ENCODE measurements at regions not wholly inside any gene's neighbourhood (a gene's known extent, or its start where the extent isn't known, plus 50 kb on each side); places are given as distances from the start of the nearest gene placed in this dataset.
"Not testable (repeated sequence)": the region's sequence is repeated elsewhere in the genome, so short reads cannot be mapped to it uniquely, and the experiment has no call there.

DNA sequence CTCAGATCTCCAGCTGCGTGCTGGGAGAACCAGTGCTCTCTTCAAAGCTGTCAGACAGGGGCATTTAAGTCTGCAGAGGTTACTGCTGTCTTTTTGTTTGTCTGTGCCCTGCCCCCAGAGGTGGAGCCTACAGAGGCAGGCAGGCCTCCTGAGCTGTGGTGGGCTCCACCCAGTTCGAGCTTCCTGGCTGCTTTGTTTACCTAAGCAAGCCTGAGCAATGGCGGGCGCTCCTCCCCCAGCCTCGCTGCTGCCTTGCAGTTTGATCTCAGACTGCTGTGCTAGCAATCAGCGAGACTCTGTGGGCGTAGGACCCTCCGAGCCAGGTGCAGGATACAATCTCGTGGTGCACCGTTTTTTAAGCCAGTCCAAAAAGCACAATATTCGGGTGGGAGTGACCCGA is 864.4 kb downstream of the GBE1 start:
- DNase-seq = not testable (repeated sequence)

DNA sequence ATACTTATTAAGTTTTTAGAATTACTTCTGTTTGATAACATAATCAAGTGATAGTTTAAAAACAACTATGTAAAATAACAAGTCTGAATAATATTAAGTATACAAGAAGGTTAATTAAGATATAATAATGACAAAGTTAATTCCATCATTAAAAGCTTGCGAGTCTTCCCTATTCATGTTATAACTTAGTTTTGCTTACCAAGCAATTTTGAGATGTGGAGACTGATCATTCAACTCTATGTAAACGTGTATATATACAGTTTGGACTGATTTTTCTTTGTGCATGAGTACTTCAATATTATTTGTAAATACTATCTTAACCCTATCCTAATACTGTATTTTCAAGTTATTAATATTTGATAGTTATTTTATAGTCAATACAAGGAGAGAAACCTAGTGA is 870.9 kb downstream of the GBE1 start:
- no peak for DNase-seq

DNA sequence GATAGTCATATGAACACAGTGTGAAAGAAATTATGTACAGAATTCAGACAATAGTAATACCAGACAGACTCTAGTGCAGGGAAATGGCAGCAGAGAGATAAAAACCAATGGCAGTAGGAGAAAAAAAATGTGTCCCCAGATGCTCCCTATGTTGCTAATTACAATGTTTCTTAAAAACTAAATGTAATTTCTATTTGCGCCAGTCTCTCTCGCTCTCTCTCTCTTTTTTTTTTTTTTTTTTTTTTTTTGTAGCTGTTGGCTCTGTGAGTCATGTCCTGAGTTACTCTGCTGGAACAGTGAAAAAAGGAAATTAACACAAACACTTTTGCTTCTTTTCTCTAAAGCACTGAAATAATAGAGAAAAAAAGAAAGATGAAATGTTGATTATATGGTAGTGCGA is 871.9 kb downstream of the GBE1 start:
- no peak for DNase-seq

DNA sequence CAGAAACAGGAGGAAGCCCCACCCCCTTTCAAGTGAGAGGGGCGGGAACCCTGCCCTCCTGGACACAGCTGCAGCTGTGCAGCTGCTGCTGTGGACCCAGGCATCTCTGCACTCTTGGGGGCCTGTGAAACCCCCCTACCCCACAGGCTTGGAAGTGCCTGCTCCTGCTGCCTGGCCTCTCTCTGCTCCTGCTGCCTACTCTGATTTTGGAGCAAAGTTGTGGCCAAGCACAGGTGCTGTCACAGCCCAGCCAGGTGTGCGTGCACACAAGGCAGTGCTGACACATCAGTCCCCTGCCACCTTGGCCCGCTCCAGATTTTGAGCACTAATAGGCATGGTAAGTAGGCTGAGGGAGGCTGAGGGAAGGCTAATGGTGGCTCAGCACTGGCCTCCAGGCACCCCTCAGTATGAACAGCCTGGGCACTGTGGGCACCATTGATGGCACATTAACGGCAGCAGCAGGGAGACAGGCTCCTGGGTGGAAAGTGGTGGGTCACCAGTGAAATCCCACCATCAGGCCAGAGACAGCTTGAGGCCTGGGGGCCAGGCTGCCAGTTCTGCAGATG is 890.9 kb downstream of the GBE1 start:
- no peak for DNase-seq

DNA sequence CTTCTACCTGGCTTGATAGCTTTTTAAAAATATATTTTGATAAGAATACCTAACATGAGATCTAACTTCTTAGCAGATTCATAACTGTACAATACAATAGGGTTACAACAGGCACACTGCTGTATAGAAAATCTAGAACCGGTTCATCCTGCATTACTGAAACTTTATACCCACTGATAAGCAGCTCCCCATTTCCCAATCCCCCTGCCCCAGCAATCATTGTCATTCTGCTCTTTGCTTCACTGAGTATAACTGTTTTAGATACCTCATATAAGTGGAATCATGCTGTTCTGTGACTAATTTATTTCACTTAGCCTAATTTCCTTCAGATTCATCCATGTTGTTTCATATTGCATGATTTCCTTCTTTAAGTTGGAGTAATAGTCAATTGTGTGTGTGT is 906.0 kb downstream of the GBE1 start:
- no peak for DNase-seq

DNA sequence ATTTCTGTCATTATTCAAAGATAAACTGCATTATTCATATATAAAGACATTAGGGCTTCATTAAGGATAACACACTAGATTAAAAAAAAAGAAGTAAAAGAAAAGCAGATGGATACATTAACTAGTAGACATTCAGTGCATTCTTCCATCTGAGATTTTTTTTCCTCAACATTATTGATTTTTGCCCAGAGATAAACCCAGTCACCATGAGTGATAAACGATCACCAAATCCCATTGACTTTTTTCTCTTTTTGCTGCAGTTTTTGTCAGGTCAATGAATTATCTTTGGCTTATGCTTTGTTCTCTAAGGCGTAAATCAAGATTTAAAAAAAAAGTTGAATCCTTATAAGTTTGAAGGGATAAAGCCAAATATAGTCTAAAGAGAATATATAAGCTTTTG is 925.0 kb downstream of the GBE1 start:
- DNase-seq = no peak

DNA sequence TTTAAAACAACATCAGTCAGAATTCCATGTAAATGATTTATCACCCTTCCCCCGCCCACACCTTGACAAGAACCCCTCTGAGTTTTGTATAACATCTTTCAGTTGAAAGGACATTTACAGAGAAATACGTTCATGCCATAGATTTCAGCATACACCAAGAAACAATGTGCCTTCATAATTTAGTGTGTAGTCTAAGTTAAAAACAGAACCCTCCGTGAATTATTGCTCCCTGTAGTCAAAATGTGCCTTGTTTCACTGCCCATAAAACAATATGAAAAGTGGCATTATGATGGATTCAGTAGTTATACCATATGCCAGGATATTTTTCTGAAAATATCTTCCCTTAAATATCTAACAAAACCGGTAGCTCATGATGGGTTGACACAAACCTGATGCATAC is 953.9 kb downstream of the GBE1 start:
- DNase-seq = no peak

DNA sequence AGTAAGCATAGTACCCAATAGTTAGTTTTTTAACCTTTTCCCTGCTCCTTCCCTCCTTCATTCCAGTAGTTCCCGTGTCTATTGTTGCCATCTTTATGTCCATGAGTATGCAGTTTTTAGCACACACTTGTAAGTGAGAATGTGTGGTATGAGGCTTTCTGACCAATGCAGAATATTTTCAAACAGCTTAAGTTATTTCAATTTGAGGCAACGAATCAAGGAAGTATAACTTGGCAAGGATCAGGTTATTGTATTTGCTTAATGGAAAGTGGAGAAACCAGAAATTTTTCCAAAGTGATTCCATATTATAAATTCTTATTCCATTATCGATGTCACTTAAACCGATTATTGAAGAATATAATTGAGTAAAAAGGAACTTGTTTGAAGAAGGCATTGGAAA is 954.8 kb downstream of the GBE1 start:
- no peak for DNase-seq

DNA sequence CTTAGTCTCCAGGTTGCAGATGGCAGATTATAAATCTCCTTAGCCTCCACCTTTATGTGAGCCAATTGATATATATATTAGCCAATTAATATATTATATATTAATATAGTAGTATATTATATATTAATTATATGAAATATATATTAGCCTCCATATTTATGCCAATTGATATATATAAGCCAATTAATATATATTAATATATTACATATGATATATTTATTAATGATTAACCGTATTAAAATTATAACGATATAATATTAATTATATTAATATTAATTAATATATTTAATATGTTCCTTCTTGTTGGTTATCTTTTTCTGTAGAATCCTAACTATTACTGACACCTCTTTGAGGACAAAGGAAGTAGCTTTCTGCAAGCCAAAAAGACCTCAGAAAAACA is 972.5 kb downstream of the GBE1 start:
- DNase-seq = no peak

DNA sequence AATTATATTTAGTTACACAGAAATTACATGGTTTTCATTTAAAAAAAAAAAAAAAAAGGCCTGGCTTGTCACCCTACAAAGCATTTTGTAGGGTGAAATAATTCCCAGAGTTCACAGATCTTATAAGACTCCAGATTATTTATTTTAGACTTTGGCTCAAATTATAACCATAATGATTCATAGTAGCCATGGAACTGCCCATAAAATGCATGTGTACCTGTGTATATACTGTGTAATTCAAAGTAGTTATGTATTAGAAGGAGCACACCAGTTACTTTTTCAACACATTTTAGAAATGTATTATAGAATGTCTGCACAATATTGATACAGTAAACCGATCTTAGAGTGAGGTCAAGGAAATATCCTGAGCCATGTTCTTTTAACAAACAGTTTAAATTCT is 975.6 kb downstream of the GBE1 start:
- no peak for DNase-seq

DNA sequence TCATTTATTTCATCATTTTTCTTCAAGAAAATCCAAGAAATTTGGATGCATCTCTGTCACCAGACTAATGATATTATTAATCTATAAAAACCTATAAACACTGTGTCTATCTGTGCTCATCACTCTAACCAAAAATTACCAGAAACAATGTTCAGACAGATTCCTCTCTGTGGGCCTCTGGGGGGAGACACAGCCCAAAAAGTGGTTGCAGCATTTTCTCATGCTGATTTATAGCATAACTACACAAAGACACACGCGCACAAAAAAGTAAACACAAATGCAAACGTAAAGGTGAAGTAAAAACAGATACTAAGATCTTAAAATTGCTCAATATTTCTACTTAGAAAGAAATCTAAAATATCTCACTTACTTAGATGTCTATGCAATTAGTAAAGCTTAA is 976.0 kb downstream of the GBE1 start:
- no peak for DNase-seq

DNA sequence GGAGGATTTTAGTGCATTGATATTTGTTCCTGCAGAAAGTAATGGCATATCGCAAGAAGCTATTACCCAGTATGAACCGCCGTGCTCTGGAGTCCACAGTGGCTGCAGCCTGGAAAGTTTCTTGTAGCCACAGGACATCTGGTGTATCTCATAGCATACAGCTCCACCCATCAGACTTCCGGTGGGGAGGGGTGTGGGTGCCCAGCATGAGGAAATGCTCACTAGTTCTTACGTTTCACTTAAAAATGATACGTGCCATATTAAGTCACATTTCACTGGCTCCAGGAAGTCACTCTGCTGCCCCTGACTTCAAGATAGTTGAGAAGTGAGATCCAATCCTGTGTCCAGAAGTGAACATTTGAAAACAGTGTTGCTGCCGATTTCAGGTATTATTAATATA is 990.4 kb downstream of the GBE1 start:
- peak; percentile 28 for DNase-seq

DNA sequence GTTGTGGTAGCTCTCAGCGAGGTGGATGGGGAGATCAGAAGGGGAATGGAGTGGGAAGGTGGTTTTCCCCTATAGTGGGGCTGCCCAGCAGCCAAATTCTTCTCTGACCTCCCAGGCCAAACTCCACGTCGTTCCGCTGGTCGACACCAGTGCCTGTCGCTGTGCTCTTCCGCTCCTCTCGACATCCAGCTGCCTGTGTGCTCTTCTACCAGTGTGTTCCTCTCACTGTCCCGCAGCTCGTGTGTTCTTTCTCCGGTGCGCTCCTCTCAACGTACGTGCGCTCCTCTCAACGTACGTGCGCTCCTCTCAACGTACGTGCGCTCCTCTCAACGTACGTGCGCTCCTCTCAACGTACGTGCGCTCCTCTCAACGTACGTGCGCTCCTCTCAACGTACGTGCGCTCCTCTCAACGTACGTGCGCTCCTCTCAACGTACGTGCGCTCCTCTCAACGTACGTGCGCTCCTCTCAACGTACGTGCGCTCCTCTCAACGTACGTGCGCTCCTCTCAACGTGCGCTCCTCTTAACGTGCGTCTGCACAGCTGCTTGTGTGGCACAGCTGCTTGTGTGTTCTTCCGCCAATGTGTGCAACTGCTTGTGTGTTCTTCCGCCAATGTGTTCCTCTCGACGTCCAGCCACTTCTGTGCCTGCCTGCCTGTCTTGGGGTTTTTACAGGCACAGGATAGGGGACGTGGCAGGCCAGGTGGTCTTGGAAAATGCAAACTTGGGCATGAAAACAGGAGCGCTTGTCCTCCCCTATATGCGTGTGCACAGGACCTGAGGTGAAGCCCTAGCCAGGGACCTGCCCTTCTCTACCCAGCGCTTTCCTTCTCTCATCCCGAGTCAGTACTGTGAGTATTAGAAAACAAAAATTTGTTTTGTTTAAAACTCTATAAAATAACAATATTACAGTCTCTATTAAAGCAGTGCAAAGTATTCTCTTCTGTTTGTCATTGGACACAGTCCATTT is 991.1 kb downstream of the GBE1 start:
- DNase-seq = no peak

DNA sequence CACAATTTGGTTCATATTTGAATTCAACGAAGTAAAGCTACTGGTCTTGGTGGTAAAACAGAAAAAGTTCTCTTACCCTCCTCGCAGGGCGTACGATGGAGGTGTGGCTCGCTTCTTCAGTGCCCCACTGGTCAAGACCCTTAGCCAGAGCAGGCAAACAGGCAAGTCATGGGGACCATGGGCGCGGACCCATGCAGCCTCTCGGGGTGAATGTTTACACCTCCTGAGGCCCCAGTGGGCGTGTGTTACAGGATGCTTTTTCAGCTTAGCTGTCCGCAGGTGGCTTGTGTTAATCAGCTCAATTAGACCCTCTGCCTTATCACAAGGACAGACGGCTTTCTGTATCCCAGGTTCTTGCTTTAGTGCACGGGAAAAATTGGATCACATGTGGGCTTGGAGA is 991.8 kb downstream of the GBE1 start:
- no peak for DNase-seq

DNA sequence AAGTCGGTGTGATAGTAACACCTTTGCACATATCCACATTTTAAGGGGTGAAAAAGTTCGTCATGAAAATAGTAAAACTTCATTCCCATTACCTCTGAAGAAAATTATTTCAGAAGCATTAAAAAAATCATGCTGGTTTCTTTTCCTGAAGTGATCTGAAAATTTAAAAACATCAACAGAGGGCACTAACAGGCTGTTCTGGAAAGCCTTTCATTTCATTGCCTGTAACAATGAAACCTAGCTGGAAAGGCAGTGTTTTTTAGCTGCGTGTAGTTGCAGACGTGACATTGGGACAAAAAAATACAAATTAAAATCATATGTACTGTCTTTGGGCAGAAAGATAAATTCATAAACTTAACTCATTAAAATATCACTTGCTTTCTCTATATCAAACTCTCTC is 993.8 kb downstream of the GBE1 start:
- no peak for DNase-seq

DNA sequence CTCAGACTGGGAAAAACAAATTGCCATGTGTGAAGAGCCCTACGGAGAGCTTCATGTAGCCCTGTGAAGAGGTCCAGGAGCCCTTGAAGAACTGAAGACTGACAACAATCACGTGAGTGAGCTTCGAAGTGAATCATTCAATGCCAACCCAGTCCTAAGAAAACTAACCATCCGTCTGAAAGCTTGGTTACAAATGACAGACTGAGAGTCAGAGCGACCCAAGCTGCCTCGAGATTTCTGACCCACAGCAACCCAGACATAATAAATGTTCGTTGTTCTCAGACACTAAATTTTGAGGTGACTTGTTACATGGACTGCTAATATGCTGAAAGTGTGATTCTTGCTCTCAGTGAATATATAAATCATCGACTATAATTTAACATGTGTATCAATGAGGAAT is 987.2 kb upstream of the ROBO1 start:
- DNase-seq = no peak

DNA sequence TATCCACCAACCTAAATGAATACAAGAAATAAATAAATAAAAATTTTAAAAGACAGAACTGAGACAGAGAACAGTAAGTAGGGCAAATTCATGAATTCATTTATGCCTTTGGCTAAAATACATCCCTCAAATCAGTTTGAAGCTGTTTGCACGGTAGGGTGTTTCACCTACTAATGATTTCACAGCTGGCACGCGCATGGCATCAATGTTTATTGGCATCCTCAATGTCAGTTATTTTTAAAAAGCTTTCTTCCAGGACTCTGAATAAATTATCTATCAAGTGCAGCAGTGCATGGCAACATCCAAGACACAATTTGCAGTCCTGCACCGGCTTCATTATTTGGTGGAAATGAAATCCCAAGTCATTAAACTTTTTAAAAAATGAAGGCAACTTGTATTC is 985.2 kb upstream of the ROBO1 start:
- DNase-seq = no peak

DNA sequence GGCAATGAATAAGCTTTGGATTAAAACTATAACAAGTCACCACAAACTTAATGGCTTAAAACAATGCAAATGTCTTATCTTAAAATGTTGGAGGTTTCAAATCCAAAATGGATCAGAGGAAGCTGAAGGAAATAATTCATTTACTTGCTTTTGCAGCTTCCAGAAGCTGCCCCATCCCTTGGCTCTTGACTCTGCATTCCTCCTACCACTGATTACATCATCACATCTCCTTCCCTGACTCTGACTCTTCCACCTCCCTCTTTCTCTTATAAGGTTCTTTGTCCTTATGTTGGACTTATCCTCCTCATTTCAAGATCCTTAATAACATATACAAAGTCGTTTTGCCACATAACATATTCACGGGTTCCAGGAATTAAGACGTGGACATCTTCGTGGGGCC is 982.8 kb upstream of the ROBO1 start:
- DNase-seq = no peak

DNA sequence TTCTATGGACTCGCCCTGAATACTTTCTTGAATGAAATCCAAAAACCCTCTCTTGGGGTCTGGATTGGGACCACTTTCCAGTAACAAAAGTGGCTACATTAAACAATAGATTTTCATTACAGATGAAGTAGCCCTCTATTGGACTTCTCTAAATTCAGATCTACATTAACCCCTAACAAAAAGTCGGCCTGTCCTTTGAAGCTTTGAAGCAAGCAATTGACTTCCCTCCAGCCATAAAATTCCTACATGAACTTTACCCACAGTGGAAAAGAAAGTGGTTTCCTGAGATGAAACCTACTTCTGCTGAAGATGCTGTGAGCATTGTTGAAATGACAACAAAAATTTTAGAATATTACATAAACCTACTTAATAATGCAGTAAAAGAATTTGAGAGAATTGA is 967.1 kb upstream of the ROBO1 start:
- no peak for DNase-seq

DNA sequence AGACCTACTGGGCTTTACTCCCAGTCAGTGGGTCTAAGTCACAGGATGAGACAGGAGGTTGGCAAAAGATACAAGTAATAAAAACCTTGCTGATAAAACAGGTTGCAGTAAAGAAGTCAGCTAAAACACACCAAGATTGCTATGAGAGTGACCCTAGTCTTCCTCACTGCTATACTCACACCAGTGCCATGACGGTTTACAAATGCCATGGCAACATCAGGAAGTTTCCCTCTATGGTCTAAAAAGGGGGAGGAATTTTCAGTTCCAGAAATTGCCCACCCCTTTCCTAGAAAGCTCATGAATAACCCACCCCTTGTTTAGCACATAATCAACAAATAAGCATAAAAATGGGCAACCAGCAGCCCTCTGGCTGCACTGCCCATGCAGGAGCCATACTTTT is 966.7 kb upstream of the ROBO1 start:
- DNase-seq = no peak

DNA sequence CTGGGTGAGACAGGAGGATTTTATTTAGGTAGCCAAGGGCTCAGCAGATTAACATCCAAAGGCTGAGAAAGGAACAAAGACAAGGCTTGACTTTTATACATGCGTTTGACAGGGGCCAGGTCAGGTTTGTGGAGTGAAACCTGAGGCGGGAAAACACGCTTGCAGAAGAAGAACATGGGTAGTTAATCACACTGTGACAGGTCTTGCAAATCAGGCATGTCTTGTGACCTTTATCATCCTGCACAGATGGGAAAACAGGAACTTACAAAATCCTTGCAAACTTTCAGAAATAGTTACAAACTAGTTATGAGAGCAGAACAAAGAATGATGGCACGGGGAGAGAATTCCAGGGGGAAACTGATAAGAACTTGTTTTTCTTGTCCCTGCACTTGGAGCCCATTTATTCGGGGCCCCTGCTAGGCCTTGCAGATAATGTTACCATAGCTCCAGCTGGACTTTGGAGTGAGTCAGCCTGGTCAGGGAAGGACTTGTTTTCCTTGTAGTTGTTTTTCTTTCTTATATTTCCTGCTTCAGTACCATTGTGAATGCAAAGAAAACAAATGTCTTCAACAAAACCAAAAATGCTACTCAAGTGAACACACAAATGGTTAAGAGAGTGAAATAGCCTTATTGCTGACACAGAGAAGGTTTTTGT is 965.9 kb upstream of the ROBO1 start:
- DNase-seq = no peak

DNA sequence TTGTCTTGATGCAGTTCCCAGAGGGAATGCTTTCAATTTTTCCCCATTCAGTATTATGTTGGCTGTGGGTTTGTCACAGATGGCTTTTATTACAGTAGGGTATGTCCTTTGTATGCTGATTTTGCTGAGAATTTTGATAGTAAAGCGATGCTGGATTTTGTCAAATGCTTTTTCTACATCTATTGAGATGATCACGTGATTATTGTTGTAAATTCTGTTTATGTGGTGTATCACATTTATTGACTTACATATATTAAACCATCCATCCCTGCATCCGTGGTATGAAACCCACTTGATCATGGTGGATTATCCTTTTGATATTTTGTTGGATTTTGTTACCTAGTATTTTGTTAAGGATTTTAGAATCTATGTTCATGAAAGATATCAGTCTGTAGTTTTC is 959.8 kb upstream of the ROBO1 start:
- not testable (repeated sequence) for DNase-seq

DNA sequence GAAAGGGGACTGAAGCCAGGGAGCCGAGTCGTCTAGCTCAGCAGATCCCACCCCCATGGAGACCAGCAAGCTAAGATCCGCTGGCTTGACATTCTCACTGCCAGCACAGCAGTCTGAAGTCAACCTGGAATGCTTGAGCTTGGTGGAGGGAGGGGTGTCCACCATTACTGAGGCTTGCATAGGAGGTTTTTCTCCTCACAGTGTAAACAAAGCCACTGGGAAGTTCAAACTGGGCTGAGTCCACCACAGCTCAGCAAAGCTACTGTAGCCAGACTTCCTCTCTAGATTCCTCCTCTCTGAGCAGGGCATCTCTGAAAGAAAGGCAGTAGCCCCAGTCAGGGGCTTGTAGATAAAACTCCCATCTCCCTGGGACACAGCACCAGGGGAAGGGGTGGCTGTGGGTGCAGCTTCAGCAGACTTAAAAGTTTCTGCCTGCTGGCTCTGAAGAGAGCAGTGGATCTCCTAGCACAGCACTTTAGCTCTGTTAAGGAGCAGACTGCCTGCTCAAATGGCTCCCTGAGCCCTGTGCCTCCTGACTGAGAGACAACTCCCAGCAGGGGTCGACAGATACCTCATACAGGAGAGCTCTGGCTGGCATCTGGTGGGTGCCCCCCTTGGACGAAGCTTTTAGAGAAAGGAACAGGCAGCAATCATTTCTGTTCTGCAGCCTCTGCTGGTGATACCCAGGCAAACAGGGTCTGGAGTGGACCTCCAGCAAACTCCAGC is 942.0 kb upstream of the ROBO1 start:
- not testable (repeated sequence) for DNase-seq

DNA sequence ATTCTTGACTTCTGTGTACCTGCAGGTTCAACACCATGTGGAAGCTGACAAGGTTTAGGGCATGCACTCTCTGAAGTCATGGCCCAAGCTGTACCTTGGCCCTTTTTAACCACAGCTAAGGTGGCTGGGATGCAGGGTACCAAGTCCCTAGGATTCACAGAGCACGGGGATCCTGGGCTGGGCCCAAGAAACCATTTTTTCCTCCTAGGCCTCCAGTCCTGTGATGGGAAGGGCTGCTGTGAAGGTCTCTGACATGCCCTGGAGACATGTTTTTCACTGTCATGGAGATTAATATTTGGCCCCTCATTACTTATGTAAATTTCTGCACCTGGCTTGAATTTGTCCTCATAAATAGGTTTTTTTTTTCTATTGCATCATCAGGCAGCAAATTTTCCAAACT is 937.5 kb upstream of the ROBO1 start:
- no peak for DNase-seq
